Spleen (tissue), 11 donors: ENCODE measurements at regions not wholly inside any gene's neighbourhood (a gene's known extent, or its start where the extent isn't known, plus 50 kb on each side); places are given as distances from the start of the nearest gene placed in this dataset.

Source experiments
- DNase-seq: peaks from one replicate; pipeline ENCODE4 v3.0.0-alpha.2; 2020
- H3K27ac ChIP-seq, 8 donors: fragments of 200-600 bp; sonication (generic) in 7 of 8; 1 replicate in 4 of 8; 2 replicates in 4 of 8; pipeline versions ENCODE4 v1.5.0 to v1.8.0; 2016 to 2021; ENCODE audit warnings: inconsistent platforms in 4 of 8, mild to moderate bottlenecking in 4 of 8, moderate library complexity in 1 of 8
- H3K27me3 ChIP-seq, 7 donors: fragments of 200-600 bp; sonication (generic) in 6 of 7; replicated peaks in 1 of 7; 1 replicate in 4 of 7; 2 replicates in 3 of 7; pipeline versions ENCODE4 v1.5.0 to v1.8.0; 2016 to 2021; ENCODE audit warnings: inconsistent platforms in 3 of 7, mild to moderate bottlenecking in 1 of 7
- H3K36me3 ChIP-seq, 6 donors: fragments of 200-600 bp; sonication (generic) in 5 of 6; 1 replicate in 4 of 6; 2 replicates in 2 of 6; pipeline versions ENCODE4 v1.5.0 to v1.8.0; 2016 to 2021; ENCODE audit warnings: inconsistent platforms in 2 of 6
- H3K4me1 ChIP-seq, 6 donors: fragments of 200-600 bp; sonication (generic) in 5 of 6; 1 replicate in 3 of 6; 2 replicates in 3 of 6; pipeline versions ENCODE4 v1.5.0 to v1.8.0; 2016 to 2021; ENCODE audit warnings: inconsistent platforms in 3 of 6
- H3K4me3 ChIP-seq, 8 donors: fragments of 200-600 bp; sonication (generic) in 7 of 8; 1 replicate in 4 of 8; 2 replicates in 4 of 8; pipeline versions ENCODE4 v1.5.0 to v1.8.0; 2016 to 2021; ENCODE audit warnings: inconsistent platforms in 4 of 8, mild to moderate bottlenecking in 4 of 8, moderate library complexity in 2 of 8
- H3K9me3 ChIP-seq, 8 donors: fragments of 200-600 bp; sonication (generic) in 7 of 8; 1 replicate in 4 of 8; 2 replicates in 4 of 8; pipeline versions ENCODE4 v1.5.0 to v1.8.0; 2016 to 2021; ENCODE audit warnings: inconsistent platforms in 4 of 8
- POLR2A ChIP-seq, 3 donors: fragments of 450-650 bp; IDR thresholded peaks; one replicate each; pipeline ENCODE4 v1.5.1; 2017; ENCODE audit warnings: antibody characterized with exemption in 3 of 3, mild to moderate bottlenecking in 1 of 3
- POLR2AphosphoS5 ChIP-seq, 3 donors: sonication (generic); formaldehyde crosslinking; IDR thresholded peaks; one replicate each; pipeline ENCODE4 v1.5.1; 2017; ENCODE audit warnings: antibody characterized with exemption in 3 of 3
- WGBS, 5 donors: extraction: QIAGEN DNeasy Blood & Tissue Kit in 3 of 5; methylation state at CpG; one replicate each; pipeline versions ENCODE4 v1.1.5 to v1.1.7; 2013 to 2018; 5-methylcytosine and 5-hydroxymethylcytosine counted together
- intact Hi-C: fragments of 100-400 bp; cut with DNase I; formaldehyde crosslinking; loops from one replicate; pipeline ENCODE4 v1.15.0; 2023; ENCODE audit warnings: low total_unique reads
- TF ChIP-seq, protein P1 (sequence below), 11 experiments: fragments of 200-600 bp in 7 of 11; fragments of 450-650 bp in 4 of 11; sonication (generic) in 4 of 11; IDR thresholded peaks in 8 of 11; conservative IDR thresholded peaks in 3 of 11; 1 replicate in 7 of 11; 2 replicates in 4 of 11; pipeline versions ENCODE4 v1.4.0 to v1.8.0; 2016 to 2021; ENCODE audit warnings: antibody characterized with exemption in 11 of 11, inconsistent platforms in 4 of 11, mild to moderate bottlenecking in 1 of 11
- donor health status: healthy with polysubstance abuse.
- donor health status: DM: no; HTN: no; CAD: no; lungs with moderate emphysema.
- donor health status: DM: no; HTN: no; CAD: no.
- donor health status: Bipolar disorder and iron deficiency.
- donor health status: healthy.
- donor health status: DM: no; HTN: no; CAD: no.
- donor health status: DM: yes; HTN: yes; CAD: no.

DNA sequence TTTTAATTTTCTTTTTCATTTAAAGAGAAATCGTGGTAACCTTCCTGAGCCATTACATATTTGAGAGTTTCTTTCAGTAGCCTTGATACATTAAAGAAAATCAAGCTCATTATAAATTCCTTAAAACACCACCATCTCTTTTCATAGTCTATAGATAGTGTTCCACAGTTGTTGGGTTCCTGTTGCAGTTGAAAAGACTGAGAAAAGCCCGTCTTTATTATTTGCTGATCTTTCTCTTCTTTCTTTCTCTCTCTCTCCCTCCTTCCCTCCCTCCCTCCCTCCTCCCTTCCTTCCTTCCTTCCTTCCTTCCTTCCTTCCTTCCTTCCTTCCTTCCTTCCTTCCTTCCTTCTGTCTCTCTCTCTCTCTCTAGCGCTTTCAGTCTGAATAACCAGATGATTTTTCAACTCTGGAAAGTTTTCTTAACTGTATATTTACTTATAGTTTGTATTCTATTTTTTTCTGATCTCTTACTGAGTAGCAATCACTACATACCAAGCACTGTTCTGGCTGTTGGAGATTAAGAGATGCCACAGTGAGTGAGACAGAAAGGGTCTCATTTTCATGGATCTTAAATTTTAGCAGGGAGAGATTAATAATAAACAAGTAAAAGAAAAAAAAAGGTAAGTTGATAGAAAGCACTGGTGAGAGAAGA, 157.5 kb downstream of the TINAG start:
- no peak for DNase-seq
- Histone ChIP-seq H3K27me3 (no peaks in the 10 kb centered on the region), H3K4me3 (no peak overlapping the region), H3K9me3 (peaks cover 0 to 6% (median 0%) of the 10 kb centered on the region in 8 donors), H3K36me3 (no peaks in the 10 kb centered on the region), H3K27ac (no peak overlapping the region), H3K4me1 (no peaks in the 10 kb centered on the region)
- intact Hi-C loops: no loop called here
- WGBS, 5 donors: 78 to 84% (median 79%) methylated on average over 3 of the region's 3 CpGs
- TF ChIP-seq, protein P1, sequence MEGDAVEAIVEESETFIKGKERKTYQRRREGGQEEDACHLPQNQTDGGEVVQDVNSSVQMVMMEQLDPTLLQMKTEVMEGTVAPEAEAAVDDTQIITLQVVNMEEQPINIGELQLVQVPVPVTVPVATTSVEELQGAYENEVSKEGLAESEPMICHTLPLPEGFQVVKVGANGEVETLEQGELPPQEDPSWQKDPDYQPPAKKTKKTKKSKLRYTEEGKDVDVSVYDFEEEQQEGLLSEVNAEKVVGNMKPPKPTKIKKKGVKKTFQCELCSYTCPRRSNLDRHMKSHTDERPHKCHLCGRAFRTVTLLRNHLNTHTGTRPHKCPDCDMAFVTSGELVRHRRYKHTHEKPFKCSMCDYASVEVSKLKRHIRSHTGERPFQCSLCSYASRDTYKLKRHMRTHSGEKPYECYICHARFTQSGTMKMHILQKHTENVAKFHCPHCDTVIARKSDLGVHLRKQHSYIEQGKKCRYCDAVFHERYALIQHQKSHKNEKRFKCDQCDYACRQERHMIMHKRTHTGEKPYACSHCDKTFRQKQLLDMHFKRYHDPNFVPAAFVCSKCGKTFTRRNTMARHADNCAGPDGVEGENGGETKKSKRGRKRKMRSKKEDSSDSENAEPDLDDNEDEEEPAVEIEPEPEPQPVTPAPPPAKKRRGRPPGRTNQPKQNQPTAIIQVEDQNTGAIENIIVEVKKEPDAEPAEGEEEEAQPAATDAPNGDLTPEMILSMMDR (IDR thresholded peaks at IDR 0.05 in 8 of 11, conservative IDR thresholded peaks at IDR 0.05 in 3 of 11): no peak
- TF ChIP-seq POLR2AphosphoS5 (IDR thresholded peaks at IDR 0.05): no peak
- no peak for TF ChIP-seq POLR2A (IDR thresholded peaks at IDR 0.05)

DNA sequence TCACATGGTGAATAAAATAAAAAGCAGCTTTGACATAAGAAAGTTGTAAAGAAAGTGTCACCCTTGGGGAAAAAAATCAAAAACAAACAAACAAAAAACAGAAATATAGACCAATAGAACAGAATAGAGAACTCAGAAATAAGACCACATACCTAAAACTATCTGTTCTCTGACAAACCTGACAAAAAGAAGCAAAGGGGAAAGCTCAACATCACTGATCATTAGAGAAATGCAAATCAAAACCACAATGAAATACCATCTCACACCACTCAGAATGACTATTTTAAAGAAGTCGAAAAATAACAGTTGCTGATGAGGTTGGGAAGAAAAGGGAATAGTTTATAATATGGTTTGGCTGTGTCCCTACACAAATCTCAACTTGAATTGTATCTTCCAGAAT, 159.1 kb downstream of the TINAG start:
- peaks cover 0 to 6% (median 0%) of the 10 kb centered on the region in 8 donors for H3K9me3 ChIP-seq
- H3K27me3 ChIP-seq: no peaks in the 10 kb centered on the region
- TF ChIP-seq POLR2A (IDR thresholded peaks at IDR 0.05) (no peak), POLR2AphosphoS5 (IDR thresholded peaks at IDR 0.05) (no peak)
- TF ChIP-seq, protein P1 (IDR thresholded peaks at IDR 0.05 in 8 of 11, conservative IDR thresholded peaks at IDR 0.05 in 3 of 11): no peak
- WGBS, 5 donors: 63 to 81% (median 74%) methylated on average over 1 of the region's 1 CpG
- no peak overlapping the region for H3K27ac ChIP-seq
- H3K4me1 ChIP-seq: no peaks in the 10 kb centered on the region
- no peaks in the 10 kb centered on the region for H3K36me3 ChIP-seq
- DNase-seq: no peak
- intact Hi-C loops: no loop called here
- H3K4me3 ChIP-seq: no peak overlapping the region

DNA sequence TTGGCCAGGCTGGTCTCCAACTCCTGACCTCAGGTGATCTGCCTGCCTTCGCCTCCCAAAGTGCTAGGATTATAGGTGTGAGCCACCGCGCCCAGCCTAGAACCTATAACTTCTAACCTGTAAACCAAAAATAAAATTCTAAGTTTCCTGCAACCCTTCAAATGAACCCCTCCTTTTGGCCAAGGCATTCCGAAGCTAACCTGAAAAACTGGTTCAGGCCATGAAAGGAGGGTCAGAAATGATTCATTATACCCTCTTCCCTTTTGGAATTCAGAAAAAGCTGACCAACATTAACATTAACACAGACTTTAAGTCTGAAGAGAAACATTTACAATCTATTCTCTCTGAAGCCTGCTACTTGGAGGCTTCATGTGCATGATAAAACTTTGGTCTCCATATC, 165.1 kb downstream of the TINAG start:
- no peaks in the 10 kb centered on the region for H3K4me1 ChIP-seq
- H3K27ac ChIP-seq: no peak overlapping the region
- no peak for DNase-seq
- WGBS, 5 donors: 77 to 92% (median 85%) methylated on average over 4 of the region's 4 CpGs
- H3K27me3 ChIP-seq: no peaks in the 10 kb centered on the region
- peaks cover 0 to under 1% (median 0%) of the 10 kb centered on the region in 8 donors for H3K9me3 ChIP-seq
- intact Hi-C loops: no loop called here
- no peak for TF ChIP-seq POLR2A (IDR thresholded peaks at IDR 0.05)
- TF ChIP-seq, protein P1 (IDR thresholded peaks at IDR 0.05 in 8 of 11, conservative IDR thresholded peaks at IDR 0.05 in 3 of 11): no peak
- TF ChIP-seq POLR2AphosphoS5 (IDR thresholded peaks at IDR 0.05): no peak
- no peaks in the 10 kb centered on the region for H3K36me3 ChIP-seq
- no peak overlapping the region for H3K4me3 ChIP-seq

DNA sequence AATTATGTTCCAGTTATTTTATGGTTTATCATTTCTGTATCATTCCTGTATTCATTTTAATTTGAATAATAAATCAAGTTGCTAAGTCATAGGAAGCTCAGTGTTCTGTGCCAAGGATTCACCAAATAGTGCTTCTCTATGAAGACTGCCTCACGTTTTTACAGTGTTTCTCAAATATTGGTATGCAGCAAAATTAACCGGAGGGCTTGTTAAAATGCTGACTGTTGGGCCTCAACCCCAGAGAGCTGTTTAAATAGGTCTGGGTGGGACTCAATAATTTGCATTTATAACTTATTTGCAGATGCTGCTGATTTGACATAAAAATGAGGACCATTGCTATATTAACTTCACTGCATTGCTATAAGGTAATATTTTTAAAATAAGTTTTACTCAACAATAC, 166.7 kb downstream of the TINAG start:
- TF ChIP-seq POLR2AphosphoS5 (IDR thresholded peaks at IDR 0.05) (no peak), POLR2A (IDR thresholded peaks at IDR 0.05) (no peak)
- TF ChIP-seq, protein P1 (IDR thresholded peaks at IDR 0.05 in 8 of 11, conservative IDR thresholded peaks at IDR 0.05 in 3 of 11): no peak
- Histone ChIP-seq H3K4me3 (no peak overlapping the region), H3K36me3 (no peaks in the 10 kb centered on the region), H3K27me3 (no peaks in the 10 kb centered on the region), H3K4me1 (no peaks in the 10 kb centered on the region), H3K9me3 (no peaks in the 10 kb centered on the region), H3K27ac (no peak overlapping the region)
- WGBS, 5 donors: 67 to 81% (median 74%) methylated on average over 2 of the region's 2 CpGs
- DNase-seq: no peak
- intact Hi-C loops: no loop called here
